ENCODE measurements at regions not wholly inside any gene's neighbourhood (a gene's known extent, or its start where the extent isn't known, plus 50 kb on each side); places are given as distances from the start of the nearest gene placed in this dataset.

DNA sequence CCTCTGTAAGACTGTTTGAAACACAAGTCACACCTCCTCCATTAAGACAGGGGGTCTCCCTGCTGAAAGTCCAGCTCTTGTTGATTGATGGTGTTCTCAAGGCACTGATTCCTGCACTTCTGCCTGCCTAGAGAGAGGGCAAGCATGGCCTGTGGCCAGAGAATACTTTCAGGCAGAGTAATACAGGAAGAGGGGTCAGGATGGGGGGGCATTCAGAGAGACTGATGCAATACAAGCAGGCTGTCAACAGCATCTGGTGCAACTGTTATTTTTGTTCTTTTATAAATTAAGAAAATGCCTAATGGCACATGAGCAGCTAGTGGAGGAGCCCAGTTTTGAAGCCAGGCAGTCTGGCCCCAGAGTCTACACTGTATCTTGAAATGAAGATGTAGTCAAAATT lies 302.2 kb downstream of the DIRAS2 start:
- TF ChIP-seq, protein P1, sequence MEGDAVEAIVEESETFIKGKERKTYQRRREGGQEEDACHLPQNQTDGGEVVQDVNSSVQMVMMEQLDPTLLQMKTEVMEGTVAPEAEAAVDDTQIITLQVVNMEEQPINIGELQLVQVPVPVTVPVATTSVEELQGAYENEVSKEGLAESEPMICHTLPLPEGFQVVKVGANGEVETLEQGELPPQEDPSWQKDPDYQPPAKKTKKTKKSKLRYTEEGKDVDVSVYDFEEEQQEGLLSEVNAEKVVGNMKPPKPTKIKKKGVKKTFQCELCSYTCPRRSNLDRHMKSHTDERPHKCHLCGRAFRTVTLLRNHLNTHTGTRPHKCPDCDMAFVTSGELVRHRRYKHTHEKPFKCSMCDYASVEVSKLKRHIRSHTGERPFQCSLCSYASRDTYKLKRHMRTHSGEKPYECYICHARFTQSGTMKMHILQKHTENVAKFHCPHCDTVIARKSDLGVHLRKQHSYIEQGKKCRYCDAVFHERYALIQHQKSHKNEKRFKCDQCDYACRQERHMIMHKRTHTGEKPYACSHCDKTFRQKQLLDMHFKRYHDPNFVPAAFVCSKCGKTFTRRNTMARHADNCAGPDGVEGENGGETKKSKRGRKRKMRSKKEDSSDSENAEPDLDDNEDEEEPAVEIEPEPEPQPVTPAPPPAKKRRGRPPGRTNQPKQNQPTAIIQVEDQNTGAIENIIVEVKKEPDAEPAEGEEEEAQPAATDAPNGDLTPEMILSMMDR (conservative IDR thresholded peaks at IDR 0.05; ENCODE audit: low read depth in 2 of 2) = no peak
- TF ChIP-seq POLR2AphosphoS5 (IDR thresholded peaks at IDR 0.05; ENCODE audit: low read depth) = no peak
- no peak for TF ChIP-seq EZH2phosphoT487 (IDR thresholded peaks at IDR 0.05; ENCODE audit: unreplicated experiment)
- TF ChIP-seq EZH2 (IDR thresholded peaks at IDR 0.05; ENCODE audit: low read depth, unreplicated experiment) = no peak
- no peak for TF ChIP-seq JUNB (IDR thresholded peaks at IDR 0.05; ENCODE audit: unreplicated experiment)
- TF ChIP-seq, protein P2, sequence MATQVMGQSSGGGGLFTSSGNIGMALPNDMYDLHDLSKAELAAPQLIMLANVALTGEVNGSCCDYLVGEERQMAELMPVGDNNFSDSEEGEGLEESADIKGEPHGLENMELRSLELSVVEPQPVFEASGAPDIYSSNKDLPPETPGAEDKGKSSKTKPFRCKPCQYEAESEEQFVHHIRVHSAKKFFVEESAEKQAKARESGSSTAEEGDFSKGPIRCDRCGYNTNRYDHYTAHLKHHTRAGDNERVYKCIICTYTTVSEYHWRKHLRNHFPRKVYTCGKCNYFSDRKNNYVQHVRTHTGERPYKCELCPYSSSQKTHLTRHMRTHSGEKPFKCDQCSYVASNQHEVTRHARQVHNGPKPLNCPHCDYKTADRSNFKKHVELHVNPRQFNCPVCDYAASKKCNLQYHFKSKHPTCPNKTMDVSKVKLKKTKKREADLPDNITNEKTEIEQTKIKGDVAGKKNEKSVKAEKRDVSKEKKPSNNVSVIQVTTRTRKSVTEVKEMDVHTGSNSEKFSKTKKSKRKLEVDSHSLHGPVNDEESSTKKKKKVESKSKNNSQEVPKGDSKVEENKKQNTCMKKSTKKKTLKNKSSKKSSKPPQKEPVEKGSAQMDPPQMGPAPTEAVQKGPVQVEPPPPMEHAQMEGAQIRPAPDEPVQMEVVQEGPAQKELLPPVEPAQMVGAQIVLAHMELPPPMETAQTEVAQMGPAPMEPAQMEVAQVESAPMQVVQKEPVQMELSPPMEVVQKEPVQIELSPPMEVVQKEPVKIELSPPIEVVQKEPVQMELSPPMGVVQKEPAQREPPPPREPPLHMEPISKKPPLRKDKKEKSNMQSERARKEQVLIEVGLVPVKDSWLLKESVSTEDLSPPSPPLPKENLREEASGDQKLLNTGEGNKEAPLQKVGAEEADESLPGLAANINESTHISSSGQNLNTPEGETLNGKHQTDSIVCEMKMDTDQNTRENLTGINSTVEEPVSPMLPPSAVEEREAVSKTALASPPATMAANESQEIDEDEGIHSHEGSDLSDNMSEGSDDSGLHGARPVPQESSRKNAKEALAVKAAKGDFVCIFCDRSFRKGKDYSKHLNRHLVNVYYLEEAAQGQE (IDR thresholded peaks at IDR 0.05; ENCODE audit: unreplicated experiment) = no peak
- TF ChIP-seq STAT1 (IDR thresholded peaks at IDR 0.05; ENCODE audit: unreplicated experiment) = no peak
- no peak for TF ChIP-seq CREB1 (CRISPR knock-in tag; IDR thresholded peaks at IDR 0.05; ENCODE audit: low read depth)
- no peak for TF ChIP-seq ZNF114 (CRISPR knock-in tag; IDR thresholded peaks at IDR 0.05)

All from GM23338 (cell line).